ENCODE measurements at regions not wholly inside any gene's neighbourhood (a gene's known extent, or its start where the extent isn't known, plus 50 kb on each side); places are given as distances from the start of the nearest gene placed in this dataset.

DNA sequence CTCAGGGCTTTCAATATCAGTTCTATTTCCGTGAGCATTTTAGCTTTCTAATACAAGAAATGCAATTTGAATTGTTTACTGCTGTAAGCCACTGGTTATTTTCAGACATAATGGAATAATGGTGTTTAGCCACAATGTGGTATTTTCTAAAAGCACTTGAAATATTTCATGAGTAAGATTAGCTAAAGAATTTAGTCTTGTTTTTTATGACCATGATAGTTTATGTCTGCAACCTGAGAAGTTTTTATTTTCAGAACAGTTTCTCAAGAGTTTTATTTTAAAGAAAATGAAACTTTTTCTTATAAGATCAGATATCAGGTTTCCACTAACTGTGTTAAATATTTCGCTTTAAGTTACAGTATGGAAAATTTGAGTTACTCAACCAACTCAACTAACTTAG is 60.2 kb downstream of the SLIT2 start:
- Histone ChIP-seq H3K27me3 (ENCODE audit: control insufficient read depth in 1 of 2, insufficient read depth in 2 of 2, low read length in 2 of 2) (no peaks in the 10 kb centered on the region), H3K4me2 (ENCODE audit: low read depth, low read length) (no peak overlapping the region), H3K27ac (ENCODE audit: extremely low read length, insufficient read depth, low read length) (no peak overlapping the region), H3K36me3 (replicated peaks in 1 of 2; ENCODE audit: control insufficient read depth in 1 of 2, insufficient read depth in 2 of 2, low read length in 2 of 2) (no peaks in the 10 kb centered on the region), H3K79me2 (ENCODE audit: insufficient read depth, low read length) (no peaks in the 10 kb centered on the region), H4K20me1 (ENCODE audit: insufficient read depth, low read length) (no peaks in the 10 kb centered on the region), H3K9ac (ENCODE audit: insufficient read depth, low read depth, low read length) (no peak overlapping the region), H3K9me3 (ENCODE audit: low read length) (no peaks in the 10 kb centered on the region), H3K4me1 (ENCODE audit: insufficient read depth, low read length) (no peaks in the 10 kb centered on the region), H2AFZ (ENCODE audit: low read length) (no peak overlapping the region), H3K4me3 (replicated peaks in 1 of 3; ENCODE audit: insufficient read depth in 1 of 3, low read depth in 2 of 3, low read length in 3 of 3) (no peak overlapping the region)
- CTCF ChIA-PET (ENCODE audit: low intra/inter-chr PET ratio, low total read pairs), result no interaction called here
- no peak for DNase-seq (ENCODE audit: low spot score)
- ATAC-seq, result no peak
- intact Hi-C loops (cut with micrococcal nuclease; ENCODE audit: unreplicated experiment) (loop anchor here (2.0 kb wide), 1 partner anchor 233 kb away; no protein-coding TSS in a partner anchor), in situ Hi-C loops (cut with HindIII; ENCODE audit: extremely low pct_ligation_motif_present, low pct_unique_long_range_greater_than_20kb) (loop anchor here (25.0 kb wide), 1 partner anchor 375 kb away; no protein-coding TSS in a partner anchor)
- FAIRE-seq, result no peak
- WGBS (ENCODE audit: low lambda C conversion rate), result 0% methylated on average over 2 of the region's 2 CpGs
- no TSS peak for BruUV-seq (replicated peaks)
- POLR2A ChIA-PET, result no interaction called here
- TF ChIP-seq CREB3 (CRISPR knock-in tag; IDR thresholded peaks at IDR 0.05) (no peak), CBX2 (IDR thresholded peaks at IDR 0.05; ENCODE audit: low read depth, low read length) (no peak), CBX2 (CRISPR knock-in tag; IDR thresholded peaks at IDR 0.05; ENCODE audit: low read depth) (no peak), ZSCAN9 (CRISPR knock-in tag; IDR thresholded peaks at IDR 0.05; ENCODE audit: borderline replicate concordance) (no peak), NR2C2 (CRISPR knock-in tag; IDR thresholded peaks at IDR 0.05; ENCODE audit: borderline replicate concordance) (no peak), ZNF564 (CRISPR knock-in tag; IDR thresholded peaks at IDR 0.05) (no peak), SNAPC5 (CRISPR knock-in tag; IDR thresholded peaks at IDR 0.05; ENCODE audit: borderline replicate concordance) (no peak), MTF1 (CRISPR knock-in tag; IDR thresholded peaks at IDR 0.05) (no peak), ZNF652 (CRISPR knock-in tag; IDR thresholded peaks at IDR 0.05; ENCODE audit: borderline replicate concordance, low read depth) (no peak), EZH2 (conservative IDR thresholded peaks at IDR 0.05; ENCODE audit: low read depth, low read length) (no peak), SMARCC2 (IDR thresholded peaks at IDR 0.05) (no peak), HNRNPL (IDR thresholded peaks at IDR 0.05; ENCODE audit: low read depth, low read length) (no peak), NR2F1 (CRISPR knock-in tag; IDR thresholded peaks at IDR 0.05) (no peak)
- TF ChIP-seq, protein P1, sequence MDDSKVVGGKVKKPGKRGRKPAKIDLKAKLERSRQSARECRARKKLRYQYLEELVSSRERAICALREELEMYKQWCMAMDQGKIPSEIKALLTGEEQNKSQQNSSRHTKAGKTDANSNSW (CRISPR knock-in tag; IDR thresholded peaks at IDR 0.05; ENCODE audit: borderline replicate concordance), result no peak
- TF ChIP-seq, protein P2, sequence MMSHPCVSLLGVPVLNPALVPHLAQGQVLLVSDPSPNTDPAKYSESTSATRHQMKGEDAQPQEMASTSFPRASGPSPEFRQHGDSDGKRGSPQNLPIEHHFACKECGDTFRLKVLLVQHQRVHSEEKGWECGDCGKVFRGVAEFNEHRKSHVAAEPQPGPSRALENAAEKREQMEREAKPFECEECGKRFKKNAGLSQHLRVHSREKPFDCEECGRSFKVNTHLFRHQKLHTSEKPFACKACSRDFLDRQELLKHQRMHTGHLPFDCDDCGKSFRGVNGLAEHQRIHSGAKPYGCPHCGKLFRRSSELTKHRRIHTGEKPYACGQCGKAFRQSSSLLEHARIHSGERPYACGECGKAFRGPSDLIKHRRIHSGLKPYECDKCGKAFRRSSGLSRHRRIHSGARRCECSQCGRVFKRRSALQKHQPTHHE (CRISPR knock-in tag; IDR thresholded peaks at IDR 0.05; ENCODE audit: borderline replicate concordance), result no peak
